ENCODE measurements at regions not wholly inside any gene's neighbourhood (a gene's known extent, or its start where the extent isn't known, plus 50 kb on each side); places are given as distances from the start of the nearest gene placed in this dataset.

DNA sequence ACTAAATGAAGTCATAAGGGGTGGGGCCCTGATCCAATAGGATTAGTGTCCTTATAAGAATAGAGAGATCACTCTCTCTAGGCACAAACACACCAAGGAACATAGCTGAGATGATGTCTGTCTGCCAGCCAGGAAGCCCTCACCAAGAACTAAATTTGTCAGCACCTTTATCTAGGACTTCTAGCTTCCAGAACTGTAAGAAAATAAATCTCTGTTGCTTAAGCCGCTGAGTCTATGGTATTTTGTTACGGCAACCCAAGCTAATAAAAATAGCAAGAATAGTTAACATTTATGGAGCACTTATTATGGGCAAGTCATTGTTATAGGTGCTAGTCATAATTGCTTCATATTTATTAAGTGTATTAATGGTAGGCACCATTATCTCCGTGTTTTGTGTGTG, 249.6 kb downstream of the MSRB3 start:
- H4K20me1 ChIP-seq (replicated peaks; ENCODE audit: control insufficient read depth, extremely low read depth, insufficient read depth, low read length): no peaks in the 10 kb centered on the region
- H3K4me3 ChIP-seq (replicated peaks in 1 of 3; ENCODE audit: insufficient read depth in 1 of 3, low read depth in 1 of 3, low read length in 3 of 3): no peak overlapping the region
- no peak overlapping the region for H3K4me2 ChIP-seq (ENCODE audit: insufficient read depth, low read length)
- no peaks in the 10 kb centered on the region for H3K36me3 ChIP-seq (ENCODE audit: control insufficient read depth in 2 of 2, extremely low read depth in 1 of 2, insufficient read depth in 2 of 2, low read length in 2 of 2)
- dilution Hi-C loops (cut with MboI; ENCODE audit: extremely low pct_ligation_motif_present, low sequenced_read_pairs) (no loop called here), intact Hi-C loops (cut with micrococcal nuclease) (no loop called here)
- H3K27ac ChIP-seq (ENCODE audit: insufficient read depth, low read depth, low read length): no peak overlapping the region
- FAIRE-seq (no peak), DNase-seq (ENCODE audit: low read depth, low spot score) (no peak)
- no peaks in the 10 kb centered on the region for H3K9me1 ChIP-seq (replicated peaks; ENCODE audit: control insufficient read depth, extremely low read depth, insufficient read depth, low read length)
- no peak for TF ChIP-seq POLR2AphosphoS5 (IDR thresholded peaks at IDR 0.05; ENCODE audit: insufficient read depth, low read depth, low read length)
- H3K9ac ChIP-seq (replicated peaks; ENCODE audit: extremely low read depth, insufficient read depth, low read length): no peak overlapping the region
- no TSS peak for BruUV-seq (replicated peaks)
- H3K4me1 ChIP-seq (ENCODE audit: control insufficient read depth, extremely low read depth, insufficient read depth, low read length): peaks cover 38% of the 10 kb centered on the region
- H2AFZ ChIP-seq (ENCODE audit: low read depth, low read length): no peak overlapping the region
- no peaks in the 10 kb centered on the region for H3K79me2 ChIP-seq (ENCODE audit: control insufficient read depth, insufficient read depth, low read length)
- CTCF ChIA-PET: no interaction called here
- POLR2A ChIA-PET: no interaction called here
- H3K9me3 ChIP-seq (replicated peaks; ENCODE audit: control insufficient read depth, insufficient read depth, low read length): no peaks in the 10 kb centered on the region
- H3K27me3 ChIP-seq (ENCODE audit: control insufficient read depth in 2 of 2, insufficient read depth in 2 of 2, low read length in 2 of 2): no peaks in the 10 kb centered on the region

DNA sequence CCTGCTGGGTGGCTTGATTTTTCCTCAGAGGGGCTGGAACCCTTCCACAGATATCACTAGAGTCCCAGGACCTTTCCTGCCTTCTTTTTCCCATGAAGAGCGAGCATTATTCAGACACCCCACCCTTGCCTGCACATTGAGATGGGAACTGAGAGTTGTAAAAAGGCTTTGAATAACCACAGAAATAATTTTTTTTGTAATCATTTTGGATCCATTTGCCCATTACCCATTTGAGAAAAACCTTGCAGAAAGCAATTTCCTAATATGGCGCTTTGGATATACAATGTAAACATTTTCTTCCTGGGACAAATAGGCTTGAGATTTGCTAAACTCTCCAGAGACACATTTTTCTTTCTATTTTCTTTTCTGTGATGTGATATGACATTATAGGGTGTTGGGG, 250.6 kb downstream of the MSRB3 start:
- Histone ChIP-seq H3K79me2 (ENCODE audit: control insufficient read depth, insufficient read depth, low read length) (no peaks in the 10 kb centered on the region), H3K4me3 (replicated peaks in 1 of 3; ENCODE audit: insufficient read depth in 1 of 3, low read depth in 1 of 3, low read length in 3 of 3) (no peak overlapping the region), H2AFZ (ENCODE audit: low read depth, low read length) (no peak overlapping the region), H4K20me1 (replicated peaks; ENCODE audit: control insufficient read depth, extremely low read depth, insufficient read depth, low read length) (no peaks in the 10 kb centered on the region), H3K4me1 (ENCODE audit: control insufficient read depth, extremely low read depth, insufficient read depth, low read length) (peaks cover 38% of the 10 kb centered on the region), H3K9ac (replicated peaks; ENCODE audit: extremely low read depth, insufficient read depth, low read length) (no peak overlapping the region), H3K9me3 (replicated peaks; ENCODE audit: control insufficient read depth, insufficient read depth, low read length) (no peaks in the 10 kb centered on the region), H3K36me3 (ENCODE audit: control insufficient read depth in 2 of 2, extremely low read depth in 1 of 2, insufficient read depth in 2 of 2, low read length in 2 of 2) (no peaks in the 10 kb centered on the region), H3K27ac (ENCODE audit: insufficient read depth, low read depth, low read length) (no peak overlapping the region), H3K4me2 (ENCODE audit: insufficient read depth, low read length) (no peak overlapping the region), H3K9me1 (replicated peaks; ENCODE audit: control insufficient read depth, extremely low read depth, insufficient read depth, low read length) (no peaks in the 10 kb centered on the region), H3K27me3 (ENCODE audit: control insufficient read depth in 2 of 2, insufficient read depth in 2 of 2, low read length in 2 of 2) (no peaks in the 10 kb centered on the region)
- dilution Hi-C loops (cut with MboI; ENCODE audit: extremely low pct_ligation_motif_present, low sequenced_read_pairs): no loop called here
- TF ChIP-seq JUN (IDR thresholded peaks at IDR 0.05; ENCODE audit: borderline replicate concordance, insufficient read depth, insufficient read length, low read depth): no peak
- no peak for TF ChIP-seq POLR2AphosphoS5 (IDR thresholded peaks at IDR 0.05; ENCODE audit: insufficient read depth, low read depth, low read length)
- no peak for TF ChIP-seq EZH2 (IDR thresholded peaks at IDR 0.05; ENCODE audit: borderline replicate concordance, low read depth, low read length, severe bottlenecking)
- TF ChIP-seq POLR2A (IDR thresholded peaks at IDR 0.05; ENCODE audit: low read depth, low read length): no peak
- TF ChIP-seq, protein P1, sequence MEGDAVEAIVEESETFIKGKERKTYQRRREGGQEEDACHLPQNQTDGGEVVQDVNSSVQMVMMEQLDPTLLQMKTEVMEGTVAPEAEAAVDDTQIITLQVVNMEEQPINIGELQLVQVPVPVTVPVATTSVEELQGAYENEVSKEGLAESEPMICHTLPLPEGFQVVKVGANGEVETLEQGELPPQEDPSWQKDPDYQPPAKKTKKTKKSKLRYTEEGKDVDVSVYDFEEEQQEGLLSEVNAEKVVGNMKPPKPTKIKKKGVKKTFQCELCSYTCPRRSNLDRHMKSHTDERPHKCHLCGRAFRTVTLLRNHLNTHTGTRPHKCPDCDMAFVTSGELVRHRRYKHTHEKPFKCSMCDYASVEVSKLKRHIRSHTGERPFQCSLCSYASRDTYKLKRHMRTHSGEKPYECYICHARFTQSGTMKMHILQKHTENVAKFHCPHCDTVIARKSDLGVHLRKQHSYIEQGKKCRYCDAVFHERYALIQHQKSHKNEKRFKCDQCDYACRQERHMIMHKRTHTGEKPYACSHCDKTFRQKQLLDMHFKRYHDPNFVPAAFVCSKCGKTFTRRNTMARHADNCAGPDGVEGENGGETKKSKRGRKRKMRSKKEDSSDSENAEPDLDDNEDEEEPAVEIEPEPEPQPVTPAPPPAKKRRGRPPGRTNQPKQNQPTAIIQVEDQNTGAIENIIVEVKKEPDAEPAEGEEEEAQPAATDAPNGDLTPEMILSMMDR (IDR thresholded peaks at IDR 0.05; ENCODE audit: extremely low read depth in 1 of 2, insufficient read depth in 1 of 2, low read depth in 1 of 2, low read length in 2 of 2): no peak
- TF ChIP-seq MYC (IDR thresholded peaks at IDR 0.05; ENCODE audit: low read depth, low read length): no peak
- TF ChIP-seq FOS (IDR thresholded peaks at IDR 0.05; ENCODE audit: borderline replicate concordance, insufficient read depth, low read length): no peak
- TF ChIP-seq, protein P2, sequence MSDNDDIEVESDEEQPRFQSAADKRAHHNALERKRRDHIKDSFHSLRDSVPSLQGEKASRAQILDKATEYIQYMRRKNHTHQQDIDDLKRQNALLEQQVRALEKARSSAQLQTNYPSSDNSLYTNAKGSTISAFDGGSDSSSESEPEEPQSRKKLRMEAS (IDR thresholded peaks at IDR 0.05; ENCODE audit: insufficient read depth, insufficient read length): no peak
- no peak for TF ChIP-seq GATA2 (IDR thresholded peaks at IDR 0.05; ENCODE audit: insufficient read depth, insufficient read length, low read depth, low read length)
- ChIA-PET CTCF (no interaction called here), POLR2A (no interaction called here)
- no TSS peak for BruUV-seq (replicated peaks)
- FAIRE-seq (no peak), DNase-seq (ENCODE audit: low read depth, low spot score) (no peak)
- intact Hi-C loops (cut with micrococcal nuclease): no loop called here
